ENCODE measurements at regions not wholly inside any gene's neighbourhood (a gene's known extent, or its start where the extent isn't known, plus 50 kb on each side); places are given as distances from the start of the nearest gene placed in this dataset.
"Not testable (repeated sequence)": the region's sequence is repeated elsewhere in the genome, so short reads cannot be mapped to it uniquely, and the experiment has no call there.

GRCh38 chr11:34806875-34807274, 109.3 kb downstream of the APIP start:
- Histone ChIP-seq H3K27ac (replicated peaks) (no peak overlapping the region), H3K4me3 (replicated peaks; ENCODE audit: insufficient read depth, low read length) (no peak overlapping the region), H3K27me3 (ENCODE audit: insufficient read depth, poor library complexity, severe bottlenecking) (peaks cover 3% of the 10 kb centered on the region)
- DNase-seq (ENCODE audit: low read depth in 1 of 2, low spot score in 1 of 2) = no peak
- peak; percentile 28; the same call in 1 of the 2 replicates for TF ChIP-seq SPI1 (IDR thresholded peaks at IDR 0.05; ENCODE audit: borderline replicate concordance, low read depth)
- TF ChIP-seq POLR2AphosphoS5 (IDR thresholded peaks at IDR 0.05; ENCODE audit: low read depth) = no peak
- TF ChIP-seq, protein P1, sequence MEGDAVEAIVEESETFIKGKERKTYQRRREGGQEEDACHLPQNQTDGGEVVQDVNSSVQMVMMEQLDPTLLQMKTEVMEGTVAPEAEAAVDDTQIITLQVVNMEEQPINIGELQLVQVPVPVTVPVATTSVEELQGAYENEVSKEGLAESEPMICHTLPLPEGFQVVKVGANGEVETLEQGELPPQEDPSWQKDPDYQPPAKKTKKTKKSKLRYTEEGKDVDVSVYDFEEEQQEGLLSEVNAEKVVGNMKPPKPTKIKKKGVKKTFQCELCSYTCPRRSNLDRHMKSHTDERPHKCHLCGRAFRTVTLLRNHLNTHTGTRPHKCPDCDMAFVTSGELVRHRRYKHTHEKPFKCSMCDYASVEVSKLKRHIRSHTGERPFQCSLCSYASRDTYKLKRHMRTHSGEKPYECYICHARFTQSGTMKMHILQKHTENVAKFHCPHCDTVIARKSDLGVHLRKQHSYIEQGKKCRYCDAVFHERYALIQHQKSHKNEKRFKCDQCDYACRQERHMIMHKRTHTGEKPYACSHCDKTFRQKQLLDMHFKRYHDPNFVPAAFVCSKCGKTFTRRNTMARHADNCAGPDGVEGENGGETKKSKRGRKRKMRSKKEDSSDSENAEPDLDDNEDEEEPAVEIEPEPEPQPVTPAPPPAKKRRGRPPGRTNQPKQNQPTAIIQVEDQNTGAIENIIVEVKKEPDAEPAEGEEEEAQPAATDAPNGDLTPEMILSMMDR (IDR thresholded peaks at IDR 0.05; ENCODE audit: insufficient read depth, low read length) = no peak

DNA sequence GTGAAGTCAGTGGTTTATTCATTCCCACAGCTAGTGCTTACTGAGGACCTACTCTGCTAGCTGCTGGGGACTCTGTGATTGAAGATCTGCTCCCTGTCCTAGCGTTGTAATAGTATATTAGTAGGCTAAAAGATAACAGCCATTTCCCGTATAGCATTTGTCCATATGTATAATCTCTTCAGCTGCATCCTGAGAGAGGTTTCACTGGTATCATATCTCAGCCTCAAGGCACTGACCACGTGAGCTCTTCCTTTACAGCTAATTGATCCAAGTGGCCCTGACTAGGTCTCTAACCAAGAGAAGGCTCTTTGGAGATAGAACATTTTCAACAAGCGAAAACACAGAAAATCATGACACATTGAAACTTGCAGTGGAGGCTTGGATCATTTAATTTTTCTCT, 110.2 kb downstream of the APIP start:
- DNase-seq (ENCODE audit: low read depth in 1 of 2, low spot score in 1 of 2) = no peak
- Histone ChIP-seq H3K27me3 (ENCODE audit: insufficient read depth, poor library complexity, severe bottlenecking) (peaks cover 3% of the 10 kb centered on the region), H3K4me3 (replicated peaks; ENCODE audit: insufficient read depth, low read length) (no peak overlapping the region), H3K27ac (replicated peaks) (no peak overlapping the region)
- TF ChIP-seq SPI1 (IDR thresholded peaks at IDR 0.05; ENCODE audit: borderline replicate concordance, low read depth) = no peak

DNA sequence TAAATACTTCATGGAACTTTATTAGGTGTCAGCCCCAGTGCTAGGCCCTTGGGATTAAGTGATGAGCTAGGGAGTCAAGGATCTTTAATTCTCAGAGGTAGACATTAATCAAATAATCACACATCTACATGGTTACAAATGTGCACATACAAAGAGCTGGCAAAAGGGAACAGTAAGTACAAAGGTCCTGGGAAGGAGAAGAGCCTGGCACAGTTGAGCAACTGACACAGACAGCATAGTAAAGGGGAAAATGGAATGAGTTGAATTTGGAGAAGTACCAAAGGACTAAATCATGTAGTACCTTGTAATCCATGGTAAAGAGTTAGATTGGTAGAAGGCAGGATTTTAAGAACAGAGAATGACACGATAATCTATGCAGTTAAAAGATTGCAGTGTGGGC, 116.3 kb downstream of the APIP start:
- TF ChIP-seq SPI1 (IDR thresholded peaks at IDR 0.05; ENCODE audit: borderline replicate concordance, low read depth) (no peak), REST (IDR thresholded peaks at IDR 0.05; ENCODE audit: insufficient replicate concordance, low read depth) (no peak), GABPA (IDR thresholded peaks at IDR 0.05; ENCODE audit: low read depth) (no peak), POLR2AphosphoS5 (IDR thresholded peaks at IDR 0.05; ENCODE audit: low read depth) (no peak)
- TF ChIP-seq, protein P1 (IDR thresholded peaks at IDR 0.05; ENCODE audit: insufficient read depth, low read length) = no peak
- DNase-seq (ENCODE audit: low read depth in 1 of 2, low spot score in 1 of 2) = no peak
- Histone ChIP-seq H3K4me3 (replicated peaks; ENCODE audit: insufficient read depth, low read length) (no peak overlapping the region), H3K27ac (replicated peaks) (no peak overlapping the region), H3K27me3 (ENCODE audit: insufficient read depth, poor library complexity, severe bottlenecking) (peaks cover 3% of the 10 kb centered on the region)

DNA sequence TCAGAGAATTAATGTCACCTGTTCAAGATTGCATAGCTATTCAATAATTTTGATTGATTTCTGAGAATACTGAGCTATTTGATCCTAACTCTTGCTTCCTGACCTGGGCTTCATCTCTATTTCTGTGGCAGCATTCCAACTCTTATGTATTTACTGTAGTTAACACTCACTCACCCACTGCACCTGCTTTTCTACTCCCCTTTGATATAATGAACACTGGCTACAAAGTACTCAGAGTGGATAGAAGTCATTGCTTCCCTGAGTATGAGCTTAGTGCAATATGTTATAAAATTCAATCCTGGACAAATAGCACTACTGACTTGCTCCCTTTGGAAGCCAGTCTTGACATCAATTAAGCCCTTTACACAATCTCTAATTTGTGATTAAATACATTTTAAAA, 117.2 kb downstream of the APIP start:
- Histone ChIP-seq H3K27ac (replicated peaks) (no peak overlapping the region), H3K4me3 (replicated peaks; ENCODE audit: insufficient read depth, low read length) (no peak overlapping the region), H3K27me3 (ENCODE audit: insufficient read depth, poor library complexity, severe bottlenecking) (peaks cover 1% of the 10 kb centered on the region)
- TF ChIP-seq REST (IDR thresholded peaks at IDR 0.05; ENCODE audit: insufficient replicate concordance, low read depth) (no peak), POLR2AphosphoS5 (IDR thresholded peaks at IDR 0.05; ENCODE audit: low read depth) (no peak)
- DNase-seq (ENCODE audit: low read depth in 1 of 2, low spot score in 1 of 2) = no peak

DNA sequence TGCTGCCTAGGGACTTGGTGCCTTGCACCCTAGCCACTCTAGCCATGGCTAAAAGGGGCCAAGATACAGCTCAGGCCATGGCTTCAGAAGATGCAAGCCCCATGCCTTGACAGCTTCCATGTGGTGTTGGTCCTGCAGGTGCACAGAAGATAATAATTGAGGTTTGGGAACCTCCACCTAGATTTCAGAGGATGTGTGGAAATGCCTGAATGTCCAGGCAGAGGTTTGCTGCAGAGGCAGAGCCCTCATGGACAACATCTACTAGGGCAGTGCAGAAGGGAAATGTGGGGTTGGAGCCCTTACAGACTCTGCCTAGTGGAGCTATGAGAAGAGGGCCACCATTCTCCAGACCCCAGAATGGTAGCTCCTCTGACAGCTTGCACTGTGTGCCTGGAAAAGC, 118.7 kb downstream of the APIP start:
- not testable (repeated sequence) for DNase-seq (ENCODE audit: low read depth in 1 of 2, low spot score in 1 of 2); H3K27ac ChIP-seq (replicated peaks); H3K27me3 ChIP-seq (ENCODE audit: insufficient read depth, poor library complexity, severe bottlenecking); H3K4me3 ChIP-seq (replicated peaks; ENCODE audit: insufficient read depth, low read length)
